ENCODE measurements at regions not wholly inside any gene's neighbourhood (a gene's known extent, or its start where the extent isn't known, plus 50 kb on each side); places are given as distances from the start of the nearest gene placed in this dataset.

DNA sequence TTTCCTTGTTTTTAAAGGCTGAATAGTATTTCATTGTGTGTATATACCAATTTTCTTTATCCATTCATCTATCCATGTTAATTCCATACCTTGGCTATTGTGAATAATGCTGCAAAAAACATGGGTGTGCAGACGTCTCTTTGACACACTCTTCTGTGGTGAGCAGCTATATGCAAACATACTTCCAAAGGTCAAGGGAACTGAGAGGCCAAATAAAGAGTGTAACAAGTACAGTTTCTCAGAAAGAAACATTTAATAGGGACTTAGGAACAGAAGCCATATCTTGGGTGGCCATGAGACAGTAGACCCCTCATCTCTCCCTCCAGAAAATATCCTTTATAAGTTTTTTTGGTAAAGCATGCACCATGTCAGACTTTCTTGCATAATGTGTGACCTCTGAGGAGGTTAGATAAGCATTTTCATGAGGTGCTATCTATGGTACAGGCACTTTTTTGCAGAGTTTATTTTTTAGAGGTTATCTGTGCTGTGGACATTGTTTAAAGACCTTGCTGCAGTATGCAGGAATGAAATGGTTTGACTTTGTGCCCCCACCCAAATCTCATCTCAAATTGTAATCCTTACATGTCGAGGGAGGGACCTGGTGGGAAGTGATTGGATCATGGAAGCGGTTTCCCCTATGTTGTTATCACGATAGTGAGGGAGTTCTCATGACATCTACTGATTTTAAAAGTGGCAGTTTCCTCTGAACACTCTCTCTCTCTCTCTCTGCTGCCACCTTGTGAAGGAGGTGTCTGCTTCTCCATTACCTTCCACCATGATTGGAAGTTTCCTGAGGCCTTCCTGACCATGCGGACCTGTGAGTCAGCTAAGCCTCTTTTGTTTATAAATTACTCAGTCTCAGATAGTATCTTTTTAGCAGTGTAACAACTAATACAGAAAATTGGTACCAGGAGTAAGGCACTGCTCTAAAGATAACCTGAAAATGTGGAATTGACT, 1202.3 kb downstream of the GALC start:
- no peak for DNase-seq (ENCODE audit: low read depth)
- H3K4me3 ChIP-seq (ENCODE audit: low read depth, low read length): no peak overlapping the region
- TF ChIP-seq, protein P1, sequence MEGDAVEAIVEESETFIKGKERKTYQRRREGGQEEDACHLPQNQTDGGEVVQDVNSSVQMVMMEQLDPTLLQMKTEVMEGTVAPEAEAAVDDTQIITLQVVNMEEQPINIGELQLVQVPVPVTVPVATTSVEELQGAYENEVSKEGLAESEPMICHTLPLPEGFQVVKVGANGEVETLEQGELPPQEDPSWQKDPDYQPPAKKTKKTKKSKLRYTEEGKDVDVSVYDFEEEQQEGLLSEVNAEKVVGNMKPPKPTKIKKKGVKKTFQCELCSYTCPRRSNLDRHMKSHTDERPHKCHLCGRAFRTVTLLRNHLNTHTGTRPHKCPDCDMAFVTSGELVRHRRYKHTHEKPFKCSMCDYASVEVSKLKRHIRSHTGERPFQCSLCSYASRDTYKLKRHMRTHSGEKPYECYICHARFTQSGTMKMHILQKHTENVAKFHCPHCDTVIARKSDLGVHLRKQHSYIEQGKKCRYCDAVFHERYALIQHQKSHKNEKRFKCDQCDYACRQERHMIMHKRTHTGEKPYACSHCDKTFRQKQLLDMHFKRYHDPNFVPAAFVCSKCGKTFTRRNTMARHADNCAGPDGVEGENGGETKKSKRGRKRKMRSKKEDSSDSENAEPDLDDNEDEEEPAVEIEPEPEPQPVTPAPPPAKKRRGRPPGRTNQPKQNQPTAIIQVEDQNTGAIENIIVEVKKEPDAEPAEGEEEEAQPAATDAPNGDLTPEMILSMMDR (IDR thresholded peaks at IDR 0.05; ENCODE audit: insufficient read depth, low read depth, low read length): no peak

DNA sequence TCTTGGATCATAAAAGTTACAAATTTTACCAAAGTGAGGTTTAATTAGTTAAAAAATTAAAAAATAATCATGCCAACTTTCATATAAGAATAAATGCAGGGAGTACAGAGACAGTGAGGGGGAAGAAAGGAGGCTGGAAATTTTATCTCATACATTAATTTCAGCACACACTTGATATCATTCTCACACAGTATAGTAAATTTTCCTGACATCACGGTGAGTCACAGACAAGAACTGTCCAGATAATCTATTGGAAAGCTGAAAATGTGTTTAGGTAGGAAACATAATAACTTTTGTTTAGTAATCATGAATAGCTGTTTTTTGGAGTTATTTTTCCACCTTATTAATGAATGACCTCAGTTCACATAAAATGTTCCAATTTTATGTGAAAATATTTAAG, 1204.8 kb downstream of the GALC start:
- TF ChIP-seq, protein P1 (IDR thresholded peaks at IDR 0.05; ENCODE audit: insufficient read depth, low read depth, low read length): no peak
- no peak overlapping the region for H3K4me3 ChIP-seq (ENCODE audit: low read depth, low read length)
- DNase-seq (ENCODE audit: low read depth): no peak

DNA sequence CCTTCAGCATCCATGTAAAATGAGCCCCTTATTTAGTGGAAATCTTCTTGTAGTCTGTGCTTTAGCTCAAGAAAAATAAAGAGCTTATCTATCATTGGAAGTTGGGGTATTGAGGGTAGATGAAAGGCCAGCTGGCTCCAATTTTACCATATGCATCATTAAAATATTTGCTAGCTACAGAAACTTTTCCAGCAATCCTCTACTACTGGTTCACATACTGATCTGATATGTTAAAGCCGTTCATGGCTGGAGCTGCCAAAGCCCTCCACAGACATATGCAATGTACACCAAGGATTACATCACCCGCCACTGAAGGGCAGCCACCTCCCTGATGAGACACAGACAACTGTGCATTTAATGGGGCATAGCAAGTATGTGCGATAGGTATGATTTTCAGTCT, 1205.3 kb downstream of the GALC start:
- H3K4me3 ChIP-seq (ENCODE audit: low read depth, low read length): no peak overlapping the region
- peak; percentile 13 for DNase-seq (ENCODE audit: low read depth)
- TF ChIP-seq, protein P1 (IDR thresholded peaks at IDR 0.05; ENCODE audit: insufficient read depth, low read depth, low read length): no peak

DNA sequence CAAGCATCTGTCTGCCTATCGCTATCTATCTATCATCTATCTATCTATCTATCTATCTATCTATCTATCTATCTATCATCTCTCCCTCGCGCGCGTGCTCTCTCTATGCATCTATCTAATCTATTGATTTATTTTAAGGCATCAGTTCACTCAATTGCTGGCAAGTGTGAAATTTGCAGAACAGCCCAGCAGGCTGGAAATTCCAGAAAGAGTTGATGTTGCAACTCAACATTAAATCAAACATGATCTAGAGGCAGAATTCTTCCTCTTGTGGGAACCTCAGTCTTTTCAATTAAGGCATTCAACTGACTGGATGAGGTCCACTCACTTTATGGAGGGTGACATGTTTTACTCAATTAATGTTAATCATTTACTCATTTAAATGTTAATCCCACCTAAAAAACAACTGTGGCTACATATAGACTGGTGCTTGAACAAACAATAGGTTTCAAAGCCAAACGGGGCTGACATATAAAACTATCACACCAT, 1210.8 kb downstream of the GALC start:
- no peak for DNase-seq (ENCODE audit: low read depth)
- H3K4me3 ChIP-seq (ENCODE audit: low read depth, low read length): no peak overlapping the region
- TF ChIP-seq, protein P1 (IDR thresholded peaks at IDR 0.05; ENCODE audit: insufficient read depth, low read depth, low read length): no peak

DNA sequence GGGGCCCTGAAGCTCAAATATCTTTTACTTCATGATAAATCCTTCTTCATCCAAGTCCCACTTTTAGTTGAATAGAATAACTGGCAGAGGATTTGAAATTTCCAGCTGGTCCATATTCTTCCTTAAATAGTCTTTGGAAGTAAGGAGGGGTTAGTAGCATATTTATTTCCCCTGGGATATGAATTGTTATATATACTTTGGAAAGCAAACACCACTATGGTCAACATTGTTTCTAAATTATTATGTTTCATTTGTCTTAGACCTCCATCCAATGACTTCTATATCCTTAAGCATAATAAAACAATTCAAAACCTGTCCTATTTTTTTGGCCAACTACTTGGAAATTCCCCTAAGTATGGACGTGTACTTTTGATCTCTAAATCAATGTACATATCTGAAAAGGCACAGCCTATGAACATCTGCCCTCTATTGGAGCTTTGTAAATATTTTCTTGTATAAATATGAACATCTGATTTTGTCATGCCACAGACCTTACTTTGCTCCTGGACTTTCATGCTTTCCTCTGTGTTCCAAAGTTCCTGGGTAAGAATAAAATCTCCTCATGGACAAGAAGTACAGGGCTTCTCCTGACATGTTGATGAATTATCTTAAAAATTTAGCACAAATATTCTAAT, 1212.0 kb downstream of the GALC start:
- no peak overlapping the region for H3K4me3 ChIP-seq (ENCODE audit: low read depth, low read length)
- no peak for DNase-seq (ENCODE audit: low read depth)
- TF ChIP-seq, protein P1 (IDR thresholded peaks at IDR 0.05; ENCODE audit: insufficient read depth, low read depth, low read length): no peak

DNA sequence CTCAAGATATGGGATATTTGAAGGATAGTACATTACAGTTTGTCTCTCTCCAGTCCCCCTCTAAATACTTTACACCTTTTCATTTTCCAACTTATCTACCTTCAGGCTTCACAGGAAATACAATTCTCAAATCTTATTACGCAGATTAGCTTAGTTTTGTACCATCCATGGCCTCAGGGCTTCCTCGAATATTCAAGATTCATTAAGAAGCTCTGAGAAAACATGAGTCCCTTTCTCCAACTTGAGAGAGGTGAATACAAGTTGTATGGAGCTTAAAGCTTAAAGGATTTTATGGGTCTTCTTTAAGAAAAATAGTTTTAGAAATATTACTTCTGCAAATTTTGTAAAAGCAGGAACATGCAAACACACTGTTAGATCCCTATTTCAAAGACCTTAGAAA, 1212.5 kb downstream of the GALC start:
- no peak for DNase-seq (ENCODE audit: low read depth)
- TF ChIP-seq, protein P1 (IDR thresholded peaks at IDR 0.05; ENCODE audit: insufficient read depth, low read depth, low read length): no peak
- no peak overlapping the region for H3K4me3 ChIP-seq (ENCODE audit: low read depth, low read length)

All from fibroblast of villous mesenchyme (primary cell).